HepG2 (cell line): ENCODE measurements at regions not wholly inside any gene's neighbourhood (a gene's known extent, or its start where the extent isn't known, plus 50 kb on each side); places are given as distances from the start of the nearest gene placed in this dataset.

ENCODE experiments used
- DPF2 ChIP-seq: sonication (generic); formaldehyde crosslinking; IDR thresholded peaks from 2 replicates; pipeline ENCODE4 v1.4.0; 2020; ENCODE audit warnings: mild to moderate bottlenecking, low read depth, missing genetic modification reagents, borderline replicate concordance
- TCF7L2 ChIP-seq: IDR thresholded peaks from 2 replicates; pipeline ENCODE4 v1.6.1; 2011; ENCODE audit warnings: mild to moderate bottlenecking, low read depth, low read length, moderate library complexity
- ZBTB8A ChIP-seq: sonication (generic); formaldehyde crosslinking; IDR thresholded peaks from 2 replicates; pipeline ENCODE4 v1.4.0; 2020; ENCODE audit warnings: mild to moderate bottlenecking, low read depth, missing genetic modification reagents, borderline replicate concordance
- ZNF282 ChIP-seq: fragments of 450-650 bp; IDR thresholded peaks from 2 replicates; pipeline ENCODE4 v1.6.1; 2018; ENCODE audit not compliant: partially characterized antibody
- ZNF788 ChIP-seq: sonication (generic); formaldehyde crosslinking; IDR thresholded peaks from 2 replicates; pipeline ENCODE4 v1.5.0; 2020; ENCODE audit warnings: mild to moderate bottlenecking, missing genetic modification reagents, borderline replicate concordance
- ZSCAN30 ChIP-seq: sonication (generic); formaldehyde crosslinking; IDR thresholded peaks from 2 replicates; pipeline ENCODE4 v1.5.0; 2020; ENCODE audit warnings: mild to moderate bottlenecking, missing genetic modification reagents
- TF ChIP-seq, protein P1 (sequence below): sonication (generic); formaldehyde crosslinking; IDR thresholded peaks from 2 replicates; pipeline ENCODE4 v1.5.0; 2020; ENCODE audit warnings: mild to moderate bottlenecking, missing genetic modification reagents, moderate library complexity

DNA sequence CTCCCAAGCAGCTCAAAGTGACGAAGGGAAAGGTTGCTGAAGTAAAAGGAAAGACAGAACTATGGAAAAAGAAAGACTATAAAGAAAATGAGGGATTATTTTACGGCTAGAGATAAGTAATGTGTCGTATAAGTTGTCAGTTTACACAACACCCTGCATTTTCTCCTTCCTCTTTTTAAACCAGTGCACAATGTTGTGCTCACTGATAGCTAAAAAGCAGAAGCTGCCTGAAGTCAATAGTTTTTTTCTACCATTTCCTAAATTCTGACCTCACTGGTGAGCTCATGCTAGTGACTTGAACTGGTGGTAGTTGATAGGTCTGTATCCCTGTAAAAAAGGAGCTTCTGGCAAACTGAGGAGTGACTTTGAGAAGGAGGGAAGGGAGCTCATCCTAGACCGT lies 368.6 kb upstream of the GBE1 start:
- TF ChIP-seq ZSCAN30 (CRISPR knock-in tag) (no peak), DPF2 (CRISPR knock-in tag) (no peak), TCF7L2 (no peak), ZBTB8A (CRISPR knock-in tag) (no peak), ZNF282 (no peak), ZNF788 (CRISPR knock-in tag) (no peak)
- TF ChIP-seq, protein P1, sequence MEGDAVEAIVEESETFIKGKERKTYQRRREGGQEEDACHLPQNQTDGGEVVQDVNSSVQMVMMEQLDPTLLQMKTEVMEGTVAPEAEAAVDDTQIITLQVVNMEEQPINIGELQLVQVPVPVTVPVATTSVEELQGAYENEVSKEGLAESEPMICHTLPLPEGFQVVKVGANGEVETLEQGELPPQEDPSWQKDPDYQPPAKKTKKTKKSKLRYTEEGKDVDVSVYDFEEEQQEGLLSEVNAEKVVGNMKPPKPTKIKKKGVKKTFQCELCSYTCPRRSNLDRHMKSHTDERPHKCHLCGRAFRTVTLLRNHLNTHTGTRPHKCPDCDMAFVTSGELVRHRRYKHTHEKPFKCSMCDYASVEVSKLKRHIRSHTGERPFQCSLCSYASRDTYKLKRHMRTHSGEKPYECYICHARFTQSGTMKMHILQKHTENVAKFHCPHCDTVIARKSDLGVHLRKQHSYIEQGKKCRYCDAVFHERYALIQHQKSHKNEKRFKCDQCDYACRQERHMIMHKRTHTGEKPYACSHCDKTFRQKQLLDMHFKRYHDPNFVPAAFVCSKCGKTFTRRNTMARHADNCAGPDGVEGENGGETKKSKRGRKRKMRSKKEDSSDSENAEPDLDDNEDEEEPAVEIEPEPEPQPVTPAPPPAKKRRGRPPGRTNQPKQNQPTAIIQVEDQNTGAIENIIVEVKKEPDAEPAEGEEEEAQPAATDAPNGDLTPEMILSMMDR (CRISPR knock-in tag) = no peak
